HepG2 (cell line): ENCODE measurements at regions not wholly inside any gene's neighbourhood (a gene's known extent, or its start where the extent isn't known, plus 50 kb on each side); places are given as distances from the start of the nearest gene placed in this dataset.

ENCODE experiments used
- ATAC-seq: fragments of 200-7000 bp; cut with Tn5 transposase; 3 replicates; pipeline ENCODE4 v1.9.1; 2020; ENCODE audit warnings: mild to moderate bottlenecking, moderate library complexity
- BruUV-seq: library from RNA; stranded (reverse); fragments of 400-500 nt; replicated peaks from 2 replicates; lab custom pipeline; 2021; lab: Mats Ljungman, UMichigan
- CTCF ChIA-PET: fragments of 300-600 bp; formaldehyde crosslinking; extraction: SDS; loops from one replicate; lab custom pipeline; 2021; ENCODE audit warnings: low total read pairs, inconsistent platforms, low intra/inter-chr PET ratio; lab: Yijun Ruan, JAX
- POLR2A ChIA-PET: fragments of 350-600 bp; sonication (Branson Sonifier 250); formaldehyde crosslinking; loops from one replicate; lab custom pipeline; 2020; ENCODE audit warnings: antibody characterized with exemption, inconsistent platforms; lab: Yijun Ruan, JAX
- DNase-seq: peaks from one replicate; pipeline ENCODE4 v3.0.0-alpha.2; 2015; ENCODE audit warnings: low spot score
- FAIRE-seq: peaks from 3 replicates; lab custom pipeline; 2011; peaks lifted over from hg19 to GRCh38; lab: Jason Lieb, UNC
- H2AFZ ChIP-seq: one replicate; pipeline ENCODE4 v1.6.1; 2011; ENCODE audit warnings: low read length, inconsistent platforms
- H3K27ac ChIP-seq: fragments of 300-600 bp; 3 replicates; pipeline ENCODE4 v1.8.0; 2011; ENCODE audit warnings: mixed run types, mild to moderate bottlenecking, mixed read lengths, low read length, inconsistent platforms; ENCODE audit not compliant: insufficient read depth; ENCODE audit errors: extremely low read length
- H3K27me3 ChIP-seq, 2 experiments: fragments of 200-600 bp in 1 of 2; 2 replicates in 1 of 2; 3 replicates in 1 of 2; pipeline versions ENCODE4 v1.6.0 to v1.8.0; 2011; ENCODE audit warnings: low read length in 2 of 2, mild to moderate bottlenecking in 2 of 2, moderate library complexity in 2 of 2, inconsistent platforms in 1 of 2; ENCODE audit not compliant: insufficient read depth in 2 of 2, control insufficient read depth in 1 of 2
- H3K36me3 ChIP-seq, 2 experiments: fragments of 200-600 bp in 1 of 2; replicated peaks in 1 of 2; 2 replicates in 1 of 2; 3 replicates in 1 of 2; pipeline versions ENCODE4 v1.5.1 to v1.8.0; 2011; ENCODE audit warnings: low read length in 2 of 2, inconsistent platforms in 1 of 2; ENCODE audit not compliant: insufficient read depth in 2 of 2, control insufficient read depth in 1 of 2
- H3K4me1 ChIP-seq: 2 replicates; pipeline ENCODE4 v1.5.1; 2012; ENCODE audit warnings: low read length, inconsistent platforms; ENCODE audit not compliant: insufficient read depth
- H3K4me2 ChIP-seq: 2 replicates; pipeline ENCODE4 v1.6.0; 2011; ENCODE audit warnings: low read depth, low read length, inconsistent platforms
- H3K4me3 ChIP-seq, 3 experiments: fragments of 200-600 bp in 1 of 3; sonication (generic), shearing (Covaris generic) in 1 of 3; replicated peaks in 1 of 3; 2 replicates each; pipeline ENCODE4 v1.5.1; 2011 to 2016; ENCODE audit warnings: low read length in 3 of 3, inconsistent platforms in 2 of 3, low read depth in 2 of 3, mild to moderate bottlenecking in 2 of 3, control low read depth in 1 of 3, mixed read lengths in 1 of 3; ENCODE audit not compliant: insufficient read depth in 1 of 3
- H3K79me2 ChIP-seq: one replicate; pipeline ENCODE4 v1.6.1; 2011; ENCODE audit warnings: low read length, inconsistent platforms; ENCODE audit not compliant: insufficient read depth
- H3K9ac ChIP-seq: 2 replicates; pipeline ENCODE4 v1.6.0; 2011; ENCODE audit warnings: mild to moderate bottlenecking, low read depth, low read length, inconsistent platforms; ENCODE audit not compliant: insufficient read depth
- H3K9me3 ChIP-seq: 2 replicates; pipeline ENCODE4 v1.5.1; 2012; ENCODE audit warnings: mild to moderate bottlenecking, low read length
- H4K20me1 ChIP-seq: 2 replicates; pipeline ENCODE4 v1.6.0; 2011; ENCODE audit warnings: inconsistent platforms, mild to moderate bottlenecking, low read length, moderate library complexity; ENCODE audit not compliant: insufficient read depth
- CENPBD1 ChIP-seq: sonication (generic); formaldehyde crosslinking; IDR thresholded peaks from 2 replicates; pipeline ENCODE4 v1.8.0; 2022; ENCODE audit warnings: missing genetic modification reagents, low read depth, mild to moderate bottlenecking, borderline replicate concordance
- ELF1 ChIP-seq: sonication (generic); formaldehyde crosslinking; IDR thresholded peaks from 2 replicates; pipeline ENCODE4 v1.4.0; 2020; ENCODE audit warnings: missing genetic modification reagents
- FLYWCH1 ChIP-seq: sonication (generic); formaldehyde crosslinking; IDR thresholded peaks from 2 replicates; pipeline ENCODE4 v1.8.1; 2023; ENCODE audit warnings: mild to moderate bottlenecking, missing genetic modification reagents
- HDAC6 ChIP-seq: fragments of 200-600 bp; sonication (generic); IDR thresholded peaks from 2 replicates; pipeline ENCODE4 v1.7.0; 2017; ENCODE audit warnings: mild to moderate bottlenecking, antibody characterized with exemption, low read length, low read depth
- HHEX ChIP-seq: IDR thresholded peaks from 2 replicates; pipeline ENCODE4 v1.6.1; 2016; ENCODE audit warnings: control low read depth
- KAT7 ChIP-seq: IDR thresholded peaks from 2 replicates; pipeline ENCODE4 v1.6.1; 2018; ENCODE audit warnings: borderline replicate concordance, missing compliant biosample characterization
- MTA1 ChIP-seq: sonication (generic); formaldehyde crosslinking; IDR thresholded peaks from 2 replicates; pipeline ENCODE4 v1.4.0; 2020; ENCODE audit warnings: missing genetic modification reagents, mild to moderate bottlenecking, borderline replicate concordance
- REL ChIP-seq: sonication (generic); formaldehyde crosslinking; conservative IDR thresholded peaks from 2 replicates; pipeline ENCODE4 v1.8.0; 2022; ENCODE audit warnings: mild to moderate bottlenecking, missing genetic modification reagents, moderate library complexity
- SP1 ChIP-seq, 2 experiments: fragments of 450-650 bp in 1 of 2; sonication (generic) in 1 of 2; formaldehyde crosslinking in 1 of 2; IDR thresholded peaks; 2 replicates each; pipeline versions ENCODE4 v1.4.0 to v1.6.1; 2016 to 2020; ENCODE audit warnings: missing genetic modification reagents in 1 of 2
- TOPORS ChIP-seq: sonication (generic); formaldehyde crosslinking; IDR thresholded peaks from 2 replicates; pipeline ENCODE4 v1.8.0; 2023; ENCODE audit warnings: mild to moderate bottlenecking, missing genetic modification reagents
- ZNF44 ChIP-seq: sonication (generic); formaldehyde crosslinking; IDR thresholded peaks from 2 replicates; pipeline ENCODE4 v1.5.1; 2020; ENCODE audit warnings: mild to moderate bottlenecking, missing genetic modification reagents
- WGBS: methylation state at CpG from one replicate; pipeline ENCODE4 v1.1.6; 2017; ENCODE audit warnings: low lambda C conversion rate; 5-methylcytosine and 5-hydroxymethylcytosine counted together
- in situ Hi-C: cut with HindIII; loops from 2 replicates; pipeline ENCODE4 v1.10.0; 2017; ENCODE audit warnings: low pct_unique_long_range_greater_than_20kb; ENCODE audit not compliant: extremely low pct_ligation_motif_present
- intact Hi-C: fragments of 100-400 bp; cut with micrococcal nuclease; formaldehyde crosslinking; loops from one replicate; pipeline ENCODE4 v1.10.0; 2022; ENCODE audit not compliant: unreplicated experiment
- TF ChIP-seq, protein P1 (sequence below): sonication (generic); formaldehyde crosslinking; IDR thresholded peaks from 2 replicates; pipeline ENCODE4 v1.8.0; 2023; ENCODE audit warnings: mild to moderate bottlenecking, missing genetic modification reagents
- TF ChIP-seq, protein P2 (sequence below): sonication (generic); formaldehyde crosslinking; IDR thresholded peaks from 2 replicates; pipeline ENCODE4 v1.4.0; 2020; ENCODE audit warnings: missing genetic modification reagents, borderline replicate concordance

DNA sequence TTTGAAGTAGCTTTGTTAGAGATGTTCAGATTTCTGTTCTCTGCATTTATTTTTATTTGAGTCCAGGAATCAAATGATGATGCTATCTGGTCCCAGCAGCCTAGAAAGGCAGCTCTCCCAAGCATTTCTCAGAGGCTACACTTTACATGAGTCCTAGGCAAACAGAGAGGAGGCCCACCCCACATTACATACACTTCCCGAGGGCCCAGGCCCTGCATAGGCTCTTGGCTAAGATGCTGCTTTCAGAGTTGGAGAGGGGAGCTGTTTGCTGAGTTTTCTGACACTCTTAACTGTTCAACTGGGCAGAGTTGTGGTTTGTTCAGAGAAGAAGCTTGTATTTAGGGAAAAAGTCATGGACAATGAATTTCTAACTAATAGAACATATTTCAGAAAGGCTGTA lies 117.9 kb upstream of the RGMA start:
- no peak for FAIRE-seq
- 0% methylated on average over 1 of the region's 1 CpG for WGBS
- H3K27ac ChIP-seq: no peak overlapping the region
- CTCF ChIA-PET: no interaction called here
- in situ Hi-C loops: no loop called here
- no peaks in the 10 kb centered on the region for H3K9me3 ChIP-seq
- H3K79me2 ChIP-seq: no peaks in the 10 kb centered on the region
- TF ChIP-seq TOPORS (CRISPR knock-in tag) (no peak), HHEX (CRISPR knock-in tag) (no peak), ELF1 (CRISPR knock-in tag) (no peak), HDAC6 (no peak)
- TF ChIP-seq, all 625 proteins: peak for 0
- POLR2A ChIA-PET: no interaction called here
- Histone ChIP-seq H3K4me2 (no peak overlapping the region), H3K9ac (no peak overlapping the region), H3K36me3 (no peaks in the 10 kb centered on the region), H3K27me3 (peaks cover 0 to 17% of the 10 kb centered on the region in 2 experiments; a peak in 2 of 5 replicates), H2AFZ (no peak overlapping the region), H3K4me1 (no peaks in the 10 kb centered on the region), H3K4me3 (no peak overlapping the region), H4K20me1 (no peaks in the 10 kb centered on the region)
- ATAC-seq (no peak), DNase-seq (no peak)
- no TSS peak for BruUV-seq
- intact Hi-C loops: no loop called here

- Histone ChIP-seq H3K27me3 (peaks cover 0 to 22% of the 10 kb centered on the region in 2 experiments; a peak in 2 of 5 replicates), H3K36me3 (no peaks in the 10 kb centered on the region), H3K4me3 (no peak overlapping the region), H3K9me3 (no peaks in the 10 kb centered on the region), H3K27ac (no peak overlapping the region), H4K20me1 (no peaks in the 10 kb centered on the region), H2AFZ (no peak overlapping the region), H3K4me1 (no peaks in the 10 kb centered on the region), H3K4me2 (no peak overlapping the region), H3K79me2 (no peaks in the 10 kb centered on the region), H3K9ac (no peak overlapping the region)
- ChIA-PET POLR2A (no interaction called here), CTCF (no interaction called here)
- WGBS: 8% methylated on average over 8 of the region's 8 CpGs
- ATAC-seq (no peak), FAIRE-seq (no peak), DNase-seq (no peak)
- in situ Hi-C loops (no loop called here), intact Hi-C loops (no loop called here)
- no TSS peak for BruUV-seq
- TF ChIP-seq, protein P1, sequence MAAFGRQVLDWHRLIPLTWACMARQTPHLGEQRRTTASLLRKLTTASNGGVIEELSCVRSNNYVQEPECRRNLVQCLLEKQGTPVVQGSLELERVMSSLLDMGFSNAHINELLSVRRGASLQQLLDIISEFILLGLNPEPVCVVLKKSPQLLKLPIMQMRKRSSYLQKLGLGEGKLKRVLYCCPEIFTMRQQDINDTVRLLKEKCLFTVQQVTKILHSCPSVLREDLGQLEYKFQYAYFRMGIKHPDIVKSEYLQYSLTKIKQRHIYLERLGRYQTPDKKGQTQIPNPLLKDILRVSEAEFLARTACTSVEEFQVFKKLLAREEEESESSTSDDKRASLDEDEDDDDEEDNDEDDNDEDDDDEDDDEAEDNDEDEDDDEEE (CRISPR knock-in tag): no peak
- TF ChIP-seq MTA1 (CRISPR knock-in tag) (no peak), CENPBD1 (CRISPR knock-in tag) (no peak), ZNF44 (CRISPR knock-in tag) (no peak), REL (CRISPR knock-in tag) (no peak), SP1 (IDR thresholded peaks at IDR 0.05) (no peak), SP1 (CRISPR knock-in tag; IDR thresholded peaks at IDR 0.05) (no peak), FLYWCH1 (CRISPR knock-in tag) (no peak), KAT7 (CRISPR knock-in tag) (no peak)
- TF ChIP-seq, protein P2, sequence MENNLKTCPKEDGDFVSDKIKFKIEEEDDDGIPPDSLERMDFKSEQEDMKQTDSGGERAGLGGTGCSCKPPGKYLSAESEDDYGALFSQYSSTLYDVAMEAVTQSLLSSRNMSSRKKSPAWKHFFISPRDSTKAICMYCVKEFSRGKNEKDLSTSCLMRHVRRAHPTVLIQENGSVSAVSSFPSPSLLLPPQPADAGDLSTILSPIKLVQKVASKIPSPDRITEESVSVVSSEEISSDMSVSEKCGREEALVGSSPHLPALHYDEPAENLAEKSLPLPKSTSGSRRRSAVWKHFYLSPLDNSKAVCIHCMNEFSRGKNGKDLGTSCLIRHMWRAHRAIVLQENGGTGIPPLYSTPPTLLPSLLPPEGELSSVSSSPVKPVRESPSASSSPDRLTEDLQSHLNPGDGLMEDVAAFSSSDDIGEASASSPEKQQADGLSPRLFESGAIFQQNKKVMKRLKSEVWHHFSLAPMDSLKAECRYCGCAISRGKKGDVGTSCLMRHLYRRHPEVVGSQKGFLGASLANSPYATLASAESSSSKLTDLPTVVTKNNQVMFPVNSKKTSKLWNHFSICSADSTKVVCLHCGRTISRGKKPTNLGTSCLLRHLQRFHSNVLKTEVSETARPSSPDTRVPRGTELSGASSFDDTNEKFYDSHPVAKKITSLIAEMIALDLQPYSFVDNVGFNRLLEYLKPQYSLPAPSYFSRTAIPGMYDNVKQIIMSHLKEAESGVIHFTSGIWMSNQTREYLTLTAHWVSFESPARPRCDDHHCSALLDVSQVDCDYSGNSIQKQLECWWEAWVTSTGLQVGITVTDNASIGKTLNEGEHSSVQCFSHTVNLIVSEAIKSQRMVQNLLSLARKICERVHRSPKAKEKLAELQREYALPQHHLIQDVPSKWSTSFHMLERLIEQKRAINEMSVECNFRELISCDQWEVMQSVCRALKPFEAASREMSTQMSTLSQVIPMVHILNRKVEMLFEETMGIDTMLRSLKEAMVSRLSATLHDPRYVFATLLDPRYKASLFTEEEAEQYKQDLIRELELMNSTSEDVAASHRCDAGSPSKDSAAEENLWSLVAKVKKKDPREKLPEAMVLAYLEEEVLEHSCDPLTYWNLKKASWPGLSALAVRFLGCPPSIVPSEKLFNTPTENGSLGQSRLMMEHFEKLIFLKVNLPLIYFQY (CRISPR knock-in tag): no peak
These were observed 116.4 kb upstream of the RGMA start for GRCh38 chr15:93205413-93205812.
